Stimulated activated CD4-positive, alpha-beta T cell treated with anti-CD3 and anti-CD28 coated beads, Interleukin-2, amount 100 ng/mL, for 4 hours (primary cell): ENCODE measurements at regions not wholly inside any gene's neighbourhood (a gene's known extent, or its start where the extent isn't known, plus 50 kb on each side); places are given as distances from the start of the nearest gene placed in this dataset.
"Not testable (repeated sequence)": the region's sequence is repeated elsewhere in the genome, so short reads cannot be mapped to it uniquely, and the experiment has no call there.

ENCODE experiments used
- DNase-seq: peaks from one replicate; pipeline ENCODE4 v3.0.0-alpha.2; 2020; ENCODE audit warnings: low read depth

DNA sequence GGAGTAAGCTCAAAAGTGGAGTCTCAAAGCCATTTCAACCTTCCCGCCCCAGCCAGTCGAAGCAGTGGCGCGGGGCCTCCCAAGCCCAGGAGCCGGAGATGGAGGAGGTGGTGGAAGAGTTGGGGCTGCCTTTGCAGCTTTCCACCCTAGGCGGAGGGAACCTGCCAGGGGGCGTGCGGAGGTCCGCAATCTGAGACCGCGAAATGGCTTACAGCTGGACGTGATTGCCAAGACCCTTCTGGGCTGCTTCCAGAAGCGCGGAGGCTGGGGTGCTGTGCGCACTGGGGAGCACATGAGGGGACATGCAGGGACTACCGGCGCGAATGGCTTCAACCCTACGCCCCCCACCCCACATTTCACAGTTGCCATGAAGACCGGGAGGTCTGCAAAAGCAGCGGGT lies 86.2 kb downstream of the PRR15 start:
- no peak for DNase-seq

DNA sequence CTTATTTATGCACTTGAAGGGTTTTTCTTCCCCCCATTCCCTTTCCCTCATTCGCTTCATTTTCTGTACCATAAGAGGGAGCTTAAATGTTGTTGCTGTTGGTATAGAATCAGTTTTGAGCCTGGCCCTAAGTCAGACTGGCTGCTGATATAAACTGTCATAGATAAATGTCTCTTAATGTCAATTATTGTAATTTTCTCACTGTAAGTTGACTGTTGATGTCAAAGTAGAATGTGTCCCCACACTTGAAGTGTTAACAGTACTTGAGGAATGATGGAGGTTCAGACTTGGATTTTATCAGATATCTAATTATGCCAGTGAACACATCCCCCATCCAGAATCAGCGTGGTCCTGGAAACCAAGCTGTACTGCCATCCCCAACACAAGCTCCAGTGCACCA lies 87.8 kb downstream of the PRR15 start:
- no peak for DNase-seq

DNA sequence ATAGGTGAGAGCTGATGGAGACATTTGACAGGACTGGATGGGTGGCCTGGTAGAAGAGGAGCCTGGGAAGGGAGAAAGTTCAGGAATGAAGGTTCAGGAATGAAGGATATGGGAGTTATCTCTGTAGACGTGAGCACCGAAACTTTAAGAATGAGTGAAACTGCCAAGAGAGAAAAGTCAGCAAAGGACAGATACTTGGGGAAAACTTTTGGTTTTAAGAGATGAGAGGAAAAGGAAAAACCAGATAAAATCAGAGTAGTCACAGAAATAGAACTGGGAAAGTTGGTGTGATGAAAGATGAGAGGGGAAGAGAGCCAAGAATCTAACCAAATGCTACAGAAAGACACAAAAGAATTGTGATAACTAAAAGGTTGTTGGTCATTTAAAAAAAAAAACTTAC lies 88.9 kb downstream of the PRR15 start:
- no peak for DNase-seq

DNA sequence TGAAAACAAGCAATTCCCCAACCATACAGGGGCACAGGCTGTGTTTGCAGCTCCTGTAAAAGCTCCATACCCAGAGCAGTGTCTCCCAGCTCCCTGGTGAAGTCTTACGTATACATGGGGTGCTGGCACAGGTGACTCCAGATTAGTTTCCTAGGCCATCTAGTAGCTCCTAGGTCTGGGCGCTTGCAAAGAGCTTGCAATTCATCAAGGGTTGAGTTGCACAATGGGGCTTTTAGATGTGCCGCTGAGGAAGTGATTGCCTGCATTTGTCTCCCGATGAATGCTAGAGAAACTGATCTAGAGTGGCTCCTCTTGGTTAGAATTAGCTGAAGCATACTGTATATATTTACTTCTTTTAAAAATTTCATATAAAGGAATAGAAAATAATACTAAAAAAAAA lies 90.7 kb downstream of the PRR15 start:
- not testable (repeated sequence) for DNase-seq

DNA sequence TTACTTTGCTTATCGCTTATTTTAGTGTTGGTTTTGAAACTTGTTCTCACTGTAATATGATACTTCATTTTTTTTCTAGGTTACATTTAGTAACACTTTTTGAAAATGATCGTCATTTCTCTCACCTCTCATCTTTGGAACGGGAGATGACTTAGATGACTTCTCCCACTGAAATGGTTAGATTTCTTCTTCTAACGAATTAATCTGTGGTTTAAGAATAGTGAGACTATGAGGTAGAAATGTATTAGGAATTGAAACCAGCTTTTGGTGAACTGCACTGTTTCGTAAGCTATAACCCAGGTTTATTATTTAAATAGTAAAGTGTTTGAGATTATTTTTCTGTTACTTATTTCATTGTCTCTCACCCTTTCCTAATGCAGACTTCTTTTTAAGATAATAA lies 93.7 kb downstream of the PRR15 start:
- no peak for DNase-seq

DNA sequence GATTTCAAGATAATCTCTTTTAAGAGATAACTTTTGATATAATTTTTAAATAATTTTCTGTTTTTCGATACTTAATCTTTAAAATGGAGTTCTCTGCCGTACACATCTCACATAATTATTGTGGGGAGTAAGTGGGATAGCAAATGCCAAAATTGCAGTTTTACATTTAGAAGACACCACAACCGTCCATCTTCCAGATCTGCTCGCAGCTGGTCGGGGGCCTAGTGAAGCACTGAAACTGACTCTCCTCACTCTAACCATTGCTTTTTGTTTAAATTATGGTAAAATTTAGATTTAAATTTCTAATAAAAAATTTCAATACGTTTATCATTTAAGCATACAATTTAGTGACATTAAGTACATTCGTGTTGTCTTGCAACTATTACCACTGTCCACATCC lies 94.2 kb downstream of the PRR15 start:
- DNase-seq, result no peak

DNA sequence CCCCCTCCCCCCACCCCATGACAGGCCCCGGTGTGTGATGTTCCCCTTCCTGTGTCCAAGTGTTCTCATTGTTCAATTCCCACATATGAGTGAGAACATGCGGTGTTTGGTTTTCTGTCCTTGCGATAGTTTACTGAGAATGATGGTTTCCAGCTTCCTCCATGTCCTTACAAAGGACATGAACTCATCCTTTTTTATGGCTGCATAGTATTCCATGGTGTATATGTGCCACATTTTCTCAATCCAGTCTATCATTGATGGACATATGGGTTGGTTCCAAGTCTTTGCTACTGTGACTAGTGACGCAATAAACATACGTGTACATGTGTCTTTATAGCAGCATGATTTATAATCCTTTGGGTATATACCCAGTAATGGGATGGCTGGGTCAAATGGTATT lies 95.6 kb downstream of the PRR15 start:
- DNase-seq, result not testable (repeated sequence)

DNA sequence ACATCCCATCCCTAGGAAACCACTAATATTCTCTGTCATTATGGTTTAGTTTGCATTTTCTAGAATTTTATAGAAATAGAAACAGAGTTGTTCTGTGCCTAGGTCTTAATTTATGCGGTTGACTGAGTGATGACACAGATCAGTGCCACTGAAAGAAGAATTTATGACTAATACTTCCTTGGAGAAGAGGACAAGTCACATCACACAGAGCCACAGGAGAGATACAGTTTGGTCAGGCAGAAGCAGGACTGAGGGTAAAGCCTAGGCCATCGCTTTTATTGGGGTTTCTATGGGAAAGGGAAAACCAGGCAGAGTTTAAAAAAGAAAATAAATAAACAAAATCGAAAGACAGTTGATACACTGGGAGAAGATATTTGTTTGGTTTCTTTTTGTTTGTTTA lies 99.3 kb downstream of the PRR15 start:
- not testable (repeated sequence) for DNase-seq

DNA sequence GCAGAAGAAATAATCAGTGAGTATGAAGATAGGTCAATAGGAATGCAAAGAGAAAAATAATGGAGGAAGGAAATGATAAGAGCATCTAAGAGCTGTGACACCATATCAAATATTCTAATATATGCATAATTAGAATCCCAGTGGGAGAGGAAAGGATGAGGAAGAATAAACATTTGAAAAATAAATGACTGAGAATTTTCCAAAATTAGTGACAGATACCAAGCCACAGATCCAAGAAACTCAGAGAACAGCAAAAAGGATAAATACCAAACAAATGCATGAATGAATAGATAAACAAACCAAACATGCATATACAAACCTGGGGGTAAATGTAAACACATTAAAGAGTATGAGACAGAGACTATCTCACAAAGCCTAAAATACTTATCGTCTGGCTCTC lies 101.4 kb downstream of the PRR15 start:
- not testable (repeated sequence) for DNase-seq

DNA sequence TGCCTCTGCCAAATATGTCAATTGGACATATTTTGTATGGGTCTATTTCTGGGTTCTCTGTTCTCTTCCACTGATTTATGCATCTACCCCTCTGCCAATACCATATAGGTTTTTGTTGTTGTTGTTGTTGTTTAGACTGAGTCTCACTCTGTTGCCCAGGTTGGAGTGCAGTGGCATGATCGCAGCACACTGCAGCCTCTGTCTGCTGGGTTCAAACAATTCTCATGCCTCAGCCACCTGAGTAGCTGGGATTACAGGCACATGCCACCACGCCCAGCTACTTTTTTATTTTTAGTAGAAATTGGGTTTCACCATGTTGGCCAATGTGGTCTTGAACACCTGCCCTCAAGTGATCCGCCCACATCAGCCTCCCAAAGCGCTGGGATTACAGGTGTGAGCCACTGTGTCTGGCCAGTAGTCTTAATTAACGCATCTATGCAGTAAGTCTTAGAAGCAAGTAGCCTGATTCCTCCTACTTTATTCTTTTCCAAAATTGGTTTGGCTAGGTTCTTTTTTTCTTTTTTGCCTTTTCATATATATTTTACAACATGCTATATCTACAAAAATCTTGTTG lies 103.5 kb downstream of the PRR15 start:
- DNase-seq, result not testable (repeated sequence)

DNA sequence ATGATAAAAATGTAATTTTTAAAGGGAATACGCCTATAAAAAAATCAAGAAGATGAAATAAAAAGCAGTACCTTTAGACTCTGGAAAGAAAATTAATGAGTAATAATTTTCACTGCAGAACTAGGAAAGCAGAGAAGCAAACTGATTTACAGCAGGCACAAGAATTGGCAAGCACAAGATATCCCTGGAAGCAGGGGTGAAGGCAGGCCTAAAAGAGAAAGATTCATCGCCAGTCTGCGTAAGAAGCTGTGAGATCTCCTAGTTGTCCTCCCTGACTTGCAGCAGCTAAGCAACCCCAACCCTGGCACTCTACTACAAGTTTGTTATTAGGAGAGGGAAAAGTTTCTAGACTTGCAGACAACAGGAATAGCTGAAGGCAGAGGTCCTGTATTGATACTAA lies 107.7 kb downstream of the PRR15 start:
- DNase-seq, result not testable (repeated sequence)

DNA sequence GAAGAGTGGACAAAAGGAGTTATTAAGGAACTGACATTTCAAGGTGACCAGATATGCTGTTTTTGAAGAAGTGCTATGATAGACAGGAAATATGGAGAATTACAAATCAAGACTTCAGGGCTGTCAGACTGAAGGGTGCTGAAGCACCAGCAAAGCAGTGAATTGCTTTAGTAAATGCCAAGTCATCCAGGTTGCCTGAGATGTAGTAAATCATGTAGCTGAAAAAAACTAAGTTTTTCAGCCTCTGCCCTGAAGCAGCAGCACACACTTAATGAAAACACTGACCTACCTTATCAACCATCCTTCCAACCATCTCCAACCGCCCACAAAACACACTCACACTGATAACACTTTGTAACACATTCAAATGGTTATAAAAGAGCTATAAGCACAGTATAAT lies 110.0 kb downstream of the PRR15 start:
- not testable (repeated sequence) for DNase-seq

DNA sequence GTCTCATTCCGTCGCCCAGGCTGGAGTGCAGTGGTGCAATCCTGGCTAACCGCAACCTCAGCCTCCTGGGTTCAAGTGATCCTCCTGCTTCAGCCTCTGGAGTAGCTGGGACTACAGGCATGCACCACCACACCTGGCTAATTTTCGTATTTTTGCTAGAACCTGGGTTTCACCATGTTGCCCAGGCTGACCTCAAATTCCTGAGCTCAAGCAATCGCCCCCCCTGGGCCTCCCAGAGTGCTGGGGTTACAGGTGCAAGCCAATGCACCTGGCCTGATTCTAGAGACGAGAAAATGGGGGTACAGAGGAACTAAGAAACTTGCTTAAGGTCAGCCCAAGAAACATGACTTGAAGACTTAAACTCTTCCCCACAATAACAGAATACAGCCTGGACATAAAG lies 111.0 kb downstream of the PRR15 start:
- DNase-seq, result not testable (repeated sequence)

DNA sequence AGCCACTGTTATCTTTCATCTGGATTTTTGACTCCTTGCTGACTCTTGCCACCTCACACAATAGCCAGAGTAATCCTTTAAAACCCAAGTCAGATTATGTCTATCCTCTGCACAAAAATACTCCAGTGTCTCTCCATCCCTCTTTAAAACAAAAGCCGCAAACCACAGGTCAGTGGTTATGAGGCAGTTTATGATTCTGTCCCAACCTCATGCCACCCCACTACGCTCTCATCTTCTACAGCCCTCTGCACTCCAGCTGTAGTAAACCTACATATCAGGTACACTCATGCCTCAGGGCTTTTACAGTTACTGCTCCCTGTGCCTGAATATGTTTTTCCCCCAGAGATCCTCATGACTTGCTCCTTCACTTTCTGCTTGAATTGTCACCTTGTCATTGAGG lies 113.6 kb downstream of the PRR15 start:
- DNase-seq, result not testable (repeated sequence)

DNA sequence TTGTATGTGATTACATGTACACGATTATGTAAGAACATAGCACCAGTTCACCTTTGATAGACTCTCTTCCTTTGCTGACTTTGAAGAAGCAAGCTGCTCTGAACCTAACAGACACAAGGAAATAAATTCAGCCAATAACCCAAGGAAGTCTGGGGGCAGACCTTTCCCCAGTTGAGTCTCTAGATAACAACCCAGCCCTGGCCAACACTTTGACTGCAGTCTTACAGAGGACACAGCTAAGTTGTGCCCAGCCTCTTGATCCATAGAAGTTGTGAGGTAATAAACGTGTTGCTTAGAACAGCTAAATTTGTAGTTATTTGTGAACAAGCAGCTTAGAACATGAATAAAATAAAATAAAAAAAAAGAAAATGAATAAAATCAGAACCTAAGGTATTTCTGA lies 116.3 kb downstream of the PRR15 start:
- DNase-seq, result not testable (repeated sequence)

DNA sequence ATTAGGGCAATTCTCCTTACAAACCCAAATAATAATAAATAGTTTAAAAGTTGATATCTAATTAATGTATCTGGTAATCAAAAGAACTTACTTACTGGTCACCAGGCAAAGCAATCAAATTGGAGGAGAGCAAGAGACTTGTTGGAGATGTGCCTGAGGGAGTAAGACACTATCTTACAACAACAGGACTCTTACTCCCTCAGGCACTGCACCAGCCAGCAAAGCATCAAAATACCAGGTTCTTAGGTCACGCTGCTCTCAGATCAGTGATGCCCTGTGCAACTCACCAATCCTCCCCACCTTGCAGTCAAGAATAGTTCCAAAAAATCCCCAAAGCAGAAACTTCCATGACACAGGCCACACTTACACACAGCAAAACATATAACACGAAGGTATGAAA lies 117.0 kb downstream of the PRR15 start:
- DNase-seq, result not testable (repeated sequence)

DNA sequence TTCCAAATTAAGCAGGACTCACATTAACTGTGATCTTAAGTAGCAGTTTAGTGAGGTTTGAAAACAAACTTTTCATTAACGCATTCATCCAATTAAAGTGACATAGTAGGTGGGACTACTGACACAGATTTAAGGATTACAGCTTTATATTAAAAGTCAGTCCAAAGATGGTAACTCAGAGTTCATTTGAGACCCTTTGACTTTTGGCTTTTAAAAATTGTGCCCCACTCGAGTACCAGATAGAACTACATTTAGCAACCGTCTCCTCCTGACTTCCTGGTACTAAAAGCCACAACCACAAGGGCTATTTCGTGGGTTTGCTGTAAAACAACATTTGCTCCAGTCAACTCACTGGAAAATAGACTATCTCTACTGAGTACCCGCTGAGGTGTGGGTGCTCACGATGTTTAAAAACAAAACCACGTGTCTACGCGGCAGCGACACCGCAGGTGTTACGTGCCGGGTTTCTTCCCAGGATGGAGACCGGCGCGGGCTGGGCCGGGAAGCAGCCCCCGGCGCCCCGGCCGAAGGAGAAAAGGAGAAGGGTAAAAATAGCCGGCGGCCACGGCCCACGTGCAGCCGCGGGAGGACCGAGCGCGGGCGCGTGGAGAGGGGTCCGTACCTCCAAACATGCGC lies 120.6 kb downstream of the PRR15 start:
- DNase-seq, result not testable (repeated sequence)

DNA sequence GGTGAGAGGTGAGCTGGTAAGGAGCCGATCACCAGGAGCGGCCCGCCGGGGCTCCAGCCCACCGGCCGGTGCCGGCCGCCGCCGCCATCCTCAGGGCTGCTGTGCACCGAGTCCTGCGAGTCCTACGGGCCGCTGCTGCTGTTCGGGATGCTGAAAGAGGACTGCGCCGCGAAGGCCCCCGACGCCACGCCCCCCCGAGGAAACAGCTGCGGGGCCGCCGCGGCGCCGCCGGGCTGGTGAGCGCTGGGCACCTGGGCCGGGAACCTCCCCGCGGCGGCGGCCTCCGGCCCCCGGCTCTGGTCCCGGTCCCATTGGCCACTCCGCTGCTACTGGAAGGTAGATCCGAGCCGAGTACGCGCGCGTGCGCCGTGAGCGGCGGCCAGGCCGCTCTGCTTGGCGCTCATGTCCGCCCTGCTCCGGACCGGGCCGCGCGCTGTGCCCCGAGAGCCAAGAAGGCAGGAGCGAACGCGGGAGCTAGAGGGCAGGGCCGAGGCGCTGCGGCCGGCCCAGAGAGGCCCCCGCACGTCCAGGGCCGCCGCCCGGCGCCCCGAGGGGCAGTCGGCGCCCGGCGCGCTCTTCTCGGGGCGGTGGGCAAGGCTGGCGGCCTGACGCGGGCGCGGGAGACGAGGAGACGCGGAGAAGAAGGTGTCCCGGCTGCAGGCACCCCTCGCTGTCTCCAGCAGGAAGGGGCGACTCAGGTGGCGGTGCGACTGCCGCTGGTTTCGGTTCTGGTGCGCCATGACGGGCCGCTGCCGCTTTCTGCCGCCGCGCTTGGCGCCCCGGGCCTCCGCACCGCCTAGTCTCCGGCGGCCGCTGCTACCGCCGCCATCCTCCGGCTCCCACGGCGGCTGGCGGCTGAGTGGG lies 121.3 kb upstream of the WIPF3 start:
- peak; percentile 17 for DNase-seq

DNA sequence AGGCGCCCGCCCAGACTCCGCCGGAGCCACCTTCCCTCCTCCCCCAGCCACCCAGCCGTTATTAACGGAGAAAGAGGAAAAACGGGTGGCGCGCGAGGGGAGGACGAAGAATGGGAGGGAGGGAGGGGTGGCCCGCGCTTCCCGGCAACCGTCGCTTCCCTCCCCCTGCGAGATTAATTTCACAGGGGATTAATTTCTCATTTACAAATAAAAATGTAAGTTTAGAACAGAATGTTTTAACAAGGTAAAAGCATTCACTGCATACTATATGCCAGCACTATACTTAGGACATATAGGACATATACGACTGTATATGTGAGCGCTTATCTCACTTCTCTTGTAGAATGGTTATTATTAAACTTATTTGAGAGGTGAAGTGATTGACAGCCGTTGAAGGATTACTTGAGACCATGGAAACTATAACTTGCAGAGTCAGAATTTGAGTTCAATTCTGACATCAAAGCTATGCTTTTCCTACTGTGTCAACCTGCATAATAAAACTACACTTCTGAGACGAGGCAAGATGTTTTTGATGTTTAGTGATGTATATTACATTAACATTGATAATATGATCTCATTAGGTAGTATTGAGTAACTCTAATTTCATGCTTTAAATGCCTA lies 120.5 kb upstream of the WIPF3 start:
- DNase-seq, result not testable (repeated sequence)

DNA sequence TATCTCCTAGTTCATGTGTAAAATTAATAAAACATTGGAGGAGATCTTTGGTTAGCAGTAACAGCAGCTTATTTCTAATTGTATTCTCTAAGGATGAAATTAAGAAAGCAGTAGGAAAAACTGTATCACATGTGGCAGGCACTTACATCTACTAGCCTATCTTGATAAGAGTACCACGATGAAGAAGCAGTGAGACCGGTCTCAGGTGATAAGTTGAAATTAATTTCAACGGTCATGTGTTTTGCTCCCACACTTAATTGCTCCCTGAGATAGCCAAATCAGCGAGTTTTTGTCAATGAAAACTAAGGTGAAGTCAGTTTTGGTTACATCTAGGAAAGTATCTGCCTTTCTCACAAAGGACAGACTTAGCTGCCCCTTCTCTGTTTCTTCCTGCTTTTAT lies 115.8 kb upstream of the WIPF3 start:
- DNase-seq, result not testable (repeated sequence)

DNA sequence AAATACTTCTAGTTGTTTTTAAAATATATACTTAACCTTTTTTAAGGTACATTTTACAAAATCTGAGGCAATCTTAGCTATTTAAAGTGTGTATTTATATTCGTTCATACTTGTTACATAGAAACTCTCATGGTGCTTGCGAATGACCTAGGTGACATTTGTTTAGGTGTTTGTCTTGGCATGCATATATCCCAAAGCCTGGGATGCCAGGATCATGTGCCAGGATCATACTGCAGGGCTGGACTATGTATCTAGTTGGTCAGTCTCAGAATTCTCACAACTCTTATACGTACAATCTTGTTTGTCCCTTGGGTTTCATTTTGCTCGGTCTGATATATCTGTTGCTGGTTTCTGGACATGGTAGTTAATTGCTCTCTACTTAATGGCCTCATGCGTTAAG lies 109.9 kb upstream of the WIPF3 start:
- not testable (repeated sequence) for DNase-seq

DNA sequence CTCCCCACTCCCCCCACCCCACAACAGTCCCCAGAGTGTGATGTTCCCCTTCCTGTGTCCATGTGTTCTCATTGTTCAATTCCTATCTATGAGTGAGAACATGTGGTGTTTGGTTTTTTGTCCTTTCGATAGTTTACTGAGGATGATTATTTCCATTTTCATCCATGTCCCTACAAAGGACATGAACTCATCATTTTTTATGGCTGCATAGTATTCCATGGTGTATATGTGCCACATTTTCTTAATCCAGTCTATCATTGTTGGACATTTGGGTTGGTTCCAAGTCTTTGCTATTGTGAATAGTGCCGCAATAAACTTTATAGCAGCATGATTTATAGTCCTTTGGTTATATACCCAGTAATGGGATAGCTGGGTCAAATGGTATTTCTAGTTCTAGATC lies 106.6 kb upstream of the WIPF3 start:
- DNase-seq, result not testable (repeated sequence)

DNA sequence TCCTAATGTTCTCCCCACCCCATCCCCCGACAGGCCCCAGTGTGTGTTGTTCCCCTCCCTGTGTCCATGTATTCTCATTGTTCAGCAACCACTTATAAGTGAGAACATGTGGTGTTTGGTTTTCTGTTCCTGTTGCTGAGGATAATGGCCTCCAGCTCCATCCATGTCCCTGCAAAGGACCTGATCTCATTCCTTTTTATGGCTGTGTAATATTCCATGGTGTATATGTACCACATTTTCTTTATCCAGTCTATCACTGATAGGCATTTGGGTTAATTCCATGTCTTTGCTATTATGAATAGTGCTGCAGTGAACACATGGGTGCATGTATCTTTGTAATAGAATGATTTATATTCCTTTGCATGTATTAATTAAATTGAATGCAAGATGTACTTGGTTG lies 104.8 kb upstream of the WIPF3 start:
- DNase-seq, result not testable (repeated sequence)
